ENCODE measurements at regions not wholly inside any gene's neighbourhood (a gene's known extent, or its start where the extent isn't known, plus 50 kb on each side); places are given as distances from the start of the nearest gene placed in this dataset.

GRCh38 chr6:1013656-1014430 lies 298.1 kb upstream of the FOXQ1 start:
- DNase-seq (no peak), ATAC-seq (ENCODE audit: insufficient read depth, low read depth) (no peak)
- Histone ChIP-seq H3K9ac (ENCODE audit: low read depth, low read length) (no peak overlapping the region), H3K4me2 (ENCODE audit: insufficient read depth, low read length) (no peak overlapping the region), H3K27ac (ENCODE audit: low read length) (no peak overlapping the region), H3K4me1 (ENCODE audit: insufficient read depth, low read length) (no peaks in the 10 kb centered on the region), H3K9me3 (ENCODE audit: insufficient read depth, low read length, severe bottlenecking) (no peaks in the 10 kb centered on the region), H3K36me3 (ENCODE audit: insufficient read depth, low read length) (no peaks in the 10 kb centered on the region), H3K79me2 (ENCODE audit: insufficient read depth, low read length) (no peaks in the 10 kb centered on the region), H2AFZ (ENCODE audit: low read depth, low read length) (no peak overlapping the region), H3K4me3 (ENCODE audit: low read depth in 1 of 2, low read length in 2 of 2) (no peak overlapping the region), H4K20me1 (ENCODE audit: insufficient read depth, low read length) (no peaks in the 10 kb centered on the region), H3K27me3 (ENCODE audit: insufficient read depth, low read length, poor library complexity) (peaks cover 10% of the 10 kb centered on the region)
- TF ChIP-seq EZH2 (IDR thresholded peaks at IDR 0.05; ENCODE audit: borderline replicate concordance, low read depth, low read length, severe bottlenecking) (no peak), CTCF (IDR thresholded peaks at IDR 0.05; ENCODE audit: borderline replicate concordance, extremely low read depth, low read length, poor library complexity, severe bottlenecking) (no peak)

- TF ChIP-seq EZH2 (IDR thresholded peaks at IDR 0.05; ENCODE audit: borderline replicate concordance, low read depth, low read length, severe bottlenecking) (no peak), CTCF (IDR thresholded peaks at IDR 0.05; ENCODE audit: borderline replicate concordance, extremely low read depth, low read length, poor library complexity, severe bottlenecking) (no peak)
- Histone ChIP-seq H3K4me1 (ENCODE audit: insufficient read depth, low read length) (no peaks in the 10 kb centered on the region), H3K27ac (ENCODE audit: low read length) (no peak overlapping the region), H3K9ac (ENCODE audit: low read depth, low read length) (no peak overlapping the region), H3K4me2 (ENCODE audit: insufficient read depth, low read length) (no peak overlapping the region), H3K27me3 (ENCODE audit: insufficient read depth, low read length, poor library complexity) (peaks cover 15% of the 10 kb centered on the region), H4K20me1 (ENCODE audit: insufficient read depth, low read length) (no peaks in the 10 kb centered on the region), H3K4me3 (ENCODE audit: low read depth in 1 of 2, low read length in 2 of 2) (no peak overlapping the region), H3K9me3 (ENCODE audit: insufficient read depth, low read length, severe bottlenecking) (no peaks in the 10 kb centered on the region), H3K79me2 (ENCODE audit: insufficient read depth, low read length) (no peaks in the 10 kb centered on the region), H2AFZ (ENCODE audit: low read depth, low read length) (no peak overlapping the region), H3K36me3 (ENCODE audit: insufficient read depth, low read length) (no peaks in the 10 kb centered on the region)
- no peak for ATAC-seq (ENCODE audit: insufficient read depth, low read depth)
- no peak for DNase-seq
Observed at GRCh38 chr6:1009103-1009502, 302.8 kb upstream of the FOXQ1 start.

- no peak for DNase-seq
- no peaks in the 10 kb centered on the region for H3K4me1 ChIP-seq (ENCODE audit: insufficient read depth, low read length)
- H3K79me2 ChIP-seq (ENCODE audit: insufficient read depth, low read length) = no peaks in the 10 kb centered on the region
- no peak overlapping the region for H3K9ac ChIP-seq (ENCODE audit: low read depth, low read length)
- H3K36me3 ChIP-seq (ENCODE audit: insufficient read depth, low read length) = no peaks in the 10 kb centered on the region
- H3K27ac ChIP-seq (ENCODE audit: low read length) = no peak overlapping the region
- H4K20me1 ChIP-seq (ENCODE audit: insufficient read depth, low read length) = no peaks in the 10 kb centered on the region
- peaks cover 10% of the 10 kb centered on the region for H3K27me3 ChIP-seq (ENCODE audit: insufficient read depth, low read length, poor library complexity)
- no peak overlapping the region for H3K4me3 ChIP-seq (ENCODE audit: low read depth in 1 of 2, low read length in 2 of 2)
- TF ChIP-seq CTCF (IDR thresholded peaks at IDR 0.05; ENCODE audit: borderline replicate concordance, extremely low read depth, low read length, poor library complexity, severe bottlenecking) = no peak
- no peak for TF ChIP-seq EZH2 (IDR thresholded peaks at IDR 0.05; ENCODE audit: borderline replicate concordance, low read depth, low read length, severe bottlenecking)
- H2AFZ ChIP-seq (ENCODE audit: low read depth, low read length) = no peak overlapping the region
- no peaks in the 10 kb centered on the region for H3K9me3 ChIP-seq (ENCODE audit: insufficient read depth, low read length, severe bottlenecking)
- H3K4me2 ChIP-seq (ENCODE audit: insufficient read depth, low read length) = no peak overlapping the region
- ATAC-seq (ENCODE audit: insufficient read depth, low read depth) = no peak
Observed at GRCh38 chr6:1007159-1007558, 304.7 kb upstream of the FOXQ1 start.

All from DND-41 (cell line).